HT1080 (cell line): ENCODE measurements at regions not wholly inside any gene's neighbourhood (a gene's known extent, or its start where the extent isn't known, plus 50 kb on each side); places are given as distances from the start of the nearest gene placed in this dataset.

Experiments used
- DNase-seq: peaks from one replicate; pipeline ENCODE4 v3.0.0-alpha.2; 2015; ENCODE audit warnings: low read depth

DNA sequence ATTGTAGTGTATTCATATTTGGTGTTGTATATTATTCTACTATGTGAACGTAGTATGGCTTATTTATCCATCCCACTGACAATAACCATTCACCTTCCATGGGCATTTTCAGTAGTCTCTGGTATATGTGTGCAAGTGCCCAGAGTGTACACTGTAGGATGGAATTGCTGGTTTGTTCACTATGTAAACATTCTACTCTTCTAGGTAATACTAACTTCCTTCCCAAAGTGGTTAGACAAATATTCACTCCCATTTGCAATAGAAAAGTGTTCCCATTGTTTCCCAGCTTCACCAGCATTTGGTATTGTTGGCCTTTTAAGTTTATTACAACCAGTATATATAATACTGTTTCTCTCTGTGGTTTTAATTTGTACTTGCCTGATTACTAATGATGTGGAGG, 153.7 kb downstream of the C7orf25 start:
- no peak for DNase-seq

DNA sequence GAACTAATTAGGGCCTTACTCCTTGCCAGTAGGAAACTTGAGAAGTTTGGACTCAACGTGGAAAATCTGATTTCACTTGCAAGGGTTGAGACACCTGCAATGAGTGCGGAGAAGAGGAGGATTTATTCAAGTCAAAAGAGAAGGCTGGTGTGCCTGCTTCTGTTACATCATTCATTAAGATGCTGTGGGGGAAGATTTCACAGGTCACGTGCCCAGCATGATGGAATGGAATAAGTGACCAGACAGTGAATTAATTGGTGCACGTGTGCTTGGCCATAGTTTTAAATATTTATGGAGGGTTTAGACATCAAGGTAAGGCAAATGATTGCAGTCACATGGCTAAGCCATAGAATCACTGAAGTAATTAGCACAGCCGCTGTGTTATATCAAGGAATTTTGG, 155.0 kb downstream of the C7orf25 start:
- no peak for DNase-seq

DNA sequence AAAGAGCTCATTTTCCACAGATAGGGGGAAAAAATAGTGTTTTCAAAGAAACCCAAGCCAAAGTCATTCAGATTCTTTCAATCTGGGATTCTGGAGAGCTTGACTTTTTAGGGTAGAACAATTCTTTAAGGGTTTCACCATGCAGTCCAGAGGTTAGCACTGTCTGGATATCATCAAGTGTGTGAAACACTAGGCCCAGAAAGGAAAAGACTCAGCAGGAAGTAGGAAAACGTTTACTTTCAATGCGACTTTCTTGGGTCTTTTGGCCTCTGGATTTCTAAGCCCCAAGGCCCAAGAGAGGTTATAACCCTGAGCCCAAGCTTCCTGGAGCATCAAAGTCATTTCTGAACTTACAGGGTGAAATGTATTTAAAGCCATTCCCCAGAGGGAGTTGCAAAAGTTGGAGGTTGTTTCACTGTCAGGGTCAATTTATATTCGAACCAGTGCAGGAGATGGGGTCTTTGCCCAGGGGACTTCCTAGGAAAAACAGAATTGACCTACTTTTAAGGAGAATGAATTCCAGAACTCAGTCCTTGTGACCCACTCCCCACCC, 158.0 kb downstream of the C7orf25 start:
- no peak for DNase-seq

DNA sequence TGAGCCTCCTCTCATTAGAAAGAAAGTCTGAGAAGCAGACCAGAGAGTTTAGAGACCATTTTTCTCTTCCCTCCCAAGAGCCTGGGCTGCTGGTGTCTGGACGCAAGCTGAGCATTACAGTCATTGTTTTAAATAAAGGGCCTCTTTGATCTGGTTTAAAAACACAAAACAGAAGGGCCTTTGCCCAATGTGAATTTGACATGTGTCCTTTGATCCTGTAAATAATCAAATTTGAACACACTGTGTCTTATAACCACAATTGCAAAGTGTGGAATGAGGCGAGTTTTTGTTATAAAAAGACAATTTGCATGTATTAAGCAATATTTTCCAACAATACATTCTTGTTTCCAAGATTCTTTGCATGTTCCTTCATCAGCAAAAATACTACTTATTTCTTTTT, 158.5 kb downstream of the C7orf25 start:
- DNase-seq = no peak

DNA sequence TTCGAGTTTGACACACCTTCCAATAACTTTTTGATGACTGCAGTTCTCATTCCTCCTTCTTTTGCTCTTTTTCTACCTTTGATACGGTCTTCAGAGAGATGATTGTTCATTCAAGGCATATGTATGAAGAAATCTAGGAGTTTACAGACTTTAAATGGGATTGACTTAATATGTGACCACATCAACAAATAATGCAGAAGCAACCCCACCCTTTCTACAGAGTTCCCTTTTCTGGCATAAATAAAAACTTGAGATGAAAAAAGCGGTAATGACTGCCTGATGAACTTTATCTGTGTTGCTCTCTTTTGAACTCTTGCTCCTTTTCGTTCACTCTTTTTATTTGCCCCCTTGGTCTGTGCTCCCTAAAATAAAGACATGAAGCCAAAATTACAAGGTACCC, 161.7 kb downstream of the C7orf25 start:
- DNase-seq = no peak

DNA sequence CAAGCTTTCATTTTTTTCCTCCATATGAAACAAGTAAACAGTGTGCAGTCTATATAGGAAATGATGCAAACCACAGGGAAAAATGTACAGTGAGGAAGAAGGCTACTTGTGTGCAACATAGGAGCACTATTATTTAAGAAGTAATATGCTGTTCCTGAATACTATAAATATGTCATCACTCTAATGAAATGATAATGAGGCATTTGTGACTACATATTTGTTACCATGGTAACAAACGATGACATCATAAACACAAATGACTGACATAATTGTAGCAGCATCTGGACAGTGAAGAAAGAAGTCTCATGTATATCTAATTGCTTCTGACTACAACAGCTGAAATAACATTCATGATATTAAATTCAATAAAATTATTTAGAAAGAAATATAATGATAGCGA, 164.8 kb downstream of the C7orf25 start:
- DNase-seq = no peak

DNA sequence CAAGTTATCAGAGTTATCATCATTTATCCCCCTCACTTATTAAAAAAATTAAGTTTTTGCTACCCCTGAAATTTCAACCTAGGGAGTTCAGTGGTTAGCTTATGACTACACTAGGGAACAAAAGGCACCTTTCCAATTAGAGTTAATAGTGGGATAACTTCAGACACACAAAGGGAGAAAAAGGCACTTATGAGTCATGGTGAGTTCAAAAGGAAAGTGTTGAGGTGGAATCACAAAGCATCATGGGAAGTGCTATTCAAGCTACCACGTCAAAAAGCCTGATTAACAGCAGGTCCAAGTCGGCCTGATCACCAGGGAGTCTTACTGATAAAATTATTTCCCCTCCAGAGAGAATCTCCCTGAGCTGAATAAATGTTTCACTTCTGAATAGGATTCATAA, 165.7 kb downstream of the C7orf25 start:
- peak; percentile 36 for DNase-seq

DNA sequence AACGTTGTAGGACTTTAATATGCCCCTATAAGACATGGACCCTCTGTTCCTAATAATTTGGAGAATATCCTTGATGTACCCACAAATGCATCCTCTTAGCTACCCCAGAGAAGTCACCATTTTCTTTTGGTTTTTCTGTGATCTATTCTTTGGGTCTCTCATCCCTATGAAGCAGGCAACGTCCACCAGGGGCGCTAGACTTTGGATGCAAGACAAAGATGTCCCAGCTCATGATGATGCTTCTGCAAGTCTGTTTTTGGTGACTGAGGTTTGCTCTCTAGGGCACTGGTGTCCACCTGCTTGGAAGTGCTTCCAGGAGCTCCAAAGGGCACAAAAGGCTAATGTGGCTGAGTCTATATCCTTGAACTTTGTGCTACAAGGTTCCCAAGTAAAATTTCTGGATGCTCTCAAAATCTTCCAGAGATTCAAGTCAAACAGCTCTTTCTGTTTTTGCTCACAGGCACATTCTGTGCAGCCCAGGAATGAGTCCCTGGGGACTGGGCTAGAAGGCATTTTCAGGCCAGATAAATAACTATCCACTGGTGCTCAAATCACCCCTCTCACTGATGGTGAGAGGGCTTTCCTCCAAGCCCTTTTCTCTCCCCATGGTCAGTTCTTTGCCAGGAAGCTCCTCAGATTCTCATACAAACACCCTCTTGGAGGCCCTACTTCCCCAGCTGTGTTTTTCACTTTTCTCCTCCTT, 166.4 kb downstream of the C7orf25 start:
- no peak for DNase-seq

DNA sequence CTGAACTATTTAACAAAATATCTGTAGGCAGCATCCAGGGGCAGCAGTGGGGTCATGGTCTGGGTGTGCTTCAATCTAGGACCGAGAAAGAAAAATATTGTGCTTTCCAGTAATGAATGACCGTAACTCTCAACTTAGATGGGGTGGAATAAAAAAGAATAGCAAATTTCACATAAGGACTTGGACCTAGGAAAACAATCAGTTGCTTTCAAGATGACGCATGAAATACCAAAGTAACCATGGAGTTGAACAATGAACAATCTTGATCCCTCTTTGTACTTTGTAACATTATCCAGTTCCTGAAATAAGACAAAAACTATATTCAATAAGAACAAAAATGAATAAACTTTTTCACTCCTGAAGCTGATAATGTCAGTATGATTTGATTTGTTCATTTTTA, 167.1 kb downstream of the C7orf25 start:
- DNase-seq = no peak

DNA sequence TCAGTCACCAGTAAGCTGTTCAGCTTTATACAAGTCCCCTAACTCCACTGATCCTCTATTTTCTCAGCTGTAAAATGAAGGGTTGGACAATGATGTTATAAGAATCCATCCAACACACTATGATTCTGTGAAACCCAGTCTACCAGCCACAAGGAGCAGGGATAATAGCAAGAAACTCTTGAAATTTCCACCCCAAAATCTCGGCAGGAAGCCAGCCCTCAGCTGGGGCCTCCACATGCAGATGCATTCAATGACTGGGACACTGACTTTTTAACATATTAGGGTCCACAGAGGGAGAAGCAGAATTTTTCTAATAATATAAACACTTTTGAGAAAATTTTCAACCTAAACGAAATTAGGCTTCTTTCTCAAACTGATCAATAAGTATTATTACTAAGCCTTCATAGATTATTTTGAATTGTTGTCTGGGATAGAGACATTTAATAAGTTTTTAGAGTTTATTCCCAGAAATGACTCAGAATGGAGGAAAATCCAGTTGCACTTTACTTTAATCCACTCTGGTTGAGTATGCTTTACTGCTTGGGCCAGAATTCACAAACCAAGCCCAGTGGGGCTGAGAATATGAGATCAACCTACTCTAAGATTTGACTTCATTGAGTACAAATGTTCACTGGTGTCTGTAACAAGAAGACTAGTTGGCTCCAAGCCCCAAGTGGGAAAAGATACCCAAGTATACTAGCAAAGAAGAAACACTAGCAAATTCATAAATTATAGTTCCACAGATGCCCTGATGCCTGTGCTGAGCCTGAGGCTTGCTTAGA, 168.6 kb downstream of the C7orf25 start:
- no peak for DNase-seq

DNA sequence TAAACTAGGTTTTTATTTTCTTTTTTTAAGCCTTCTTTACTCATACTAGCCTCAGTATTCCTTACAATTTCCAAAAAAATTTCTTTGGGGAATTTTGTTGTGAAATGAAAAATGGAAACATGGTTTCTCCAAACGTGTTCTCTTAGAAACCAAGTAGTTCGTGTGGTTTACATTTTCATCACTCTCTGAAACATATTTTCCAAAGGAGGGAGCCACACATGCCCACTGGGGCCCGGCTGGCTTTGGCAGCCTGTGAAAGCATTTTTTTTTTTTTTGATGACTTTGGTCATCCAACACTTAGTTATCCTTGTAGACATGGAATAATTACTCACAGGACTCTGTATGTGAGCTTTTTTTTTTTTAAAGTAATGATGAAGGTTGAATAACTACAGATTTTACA, 169.6 kb downstream of the C7orf25 start:
- no peak for DNase-seq

DNA sequence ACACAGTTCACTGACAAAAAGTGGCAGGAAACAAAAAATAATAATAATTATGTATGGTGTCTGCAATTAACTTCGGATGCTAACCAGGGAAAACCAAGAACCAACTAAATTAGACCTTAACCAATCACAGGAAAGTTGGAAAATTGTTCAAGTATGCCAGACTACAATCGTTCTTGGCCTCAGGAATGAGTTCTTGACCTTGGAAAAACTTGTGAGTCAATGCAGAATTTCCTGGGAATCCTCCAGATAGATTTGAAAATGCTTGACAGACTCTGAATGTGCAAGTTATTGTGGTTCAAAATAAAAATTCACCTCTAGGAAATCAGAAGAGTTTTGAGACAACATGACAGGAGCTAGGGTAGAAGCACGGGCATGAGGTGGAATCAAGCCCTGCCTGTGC, 171.5 kb downstream of the C7orf25 start:
- DNase-seq = no peak

DNA sequence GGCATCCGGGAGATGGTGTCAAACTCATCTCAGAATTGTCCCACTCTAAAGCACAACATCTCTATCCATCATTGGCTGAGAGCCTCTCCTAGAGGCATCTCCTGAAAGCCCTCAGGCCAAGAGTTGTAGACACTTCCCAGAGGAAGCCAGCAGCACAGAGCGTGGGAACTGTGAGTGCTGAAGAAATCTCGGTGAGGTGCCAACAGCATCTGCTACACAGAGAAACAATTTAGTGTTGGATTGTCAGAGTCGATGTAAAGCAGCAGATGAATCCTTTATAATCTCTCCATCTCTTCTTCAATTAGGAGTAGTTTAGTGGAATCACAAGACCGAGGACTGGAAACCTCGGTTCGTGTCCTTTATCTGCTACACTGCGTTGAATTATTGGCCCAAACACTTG, 172.2 kb downstream of the C7orf25 start:
- no peak for DNase-seq

DNA sequence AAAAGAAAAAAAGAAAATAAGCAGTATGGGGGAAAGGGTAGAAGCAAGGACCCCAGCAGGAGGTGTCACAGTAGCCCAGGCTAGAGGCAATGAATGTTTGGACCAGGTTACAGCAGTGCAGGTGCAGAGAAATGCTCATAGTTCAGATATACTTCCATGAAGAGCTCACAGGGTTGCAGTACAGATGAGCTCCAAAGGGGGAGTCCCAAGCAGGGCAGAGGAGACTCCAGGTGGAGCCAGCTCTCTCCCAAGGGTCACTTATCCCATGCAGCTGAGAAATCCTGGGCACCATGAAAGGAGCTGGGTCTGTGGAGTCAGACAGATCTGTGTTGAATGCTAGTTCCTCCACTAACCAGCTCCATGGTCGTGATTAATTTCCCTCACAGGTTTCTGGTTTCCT, 174.9 kb downstream of the C7orf25 start:
- DNase-seq = no peak

DNA sequence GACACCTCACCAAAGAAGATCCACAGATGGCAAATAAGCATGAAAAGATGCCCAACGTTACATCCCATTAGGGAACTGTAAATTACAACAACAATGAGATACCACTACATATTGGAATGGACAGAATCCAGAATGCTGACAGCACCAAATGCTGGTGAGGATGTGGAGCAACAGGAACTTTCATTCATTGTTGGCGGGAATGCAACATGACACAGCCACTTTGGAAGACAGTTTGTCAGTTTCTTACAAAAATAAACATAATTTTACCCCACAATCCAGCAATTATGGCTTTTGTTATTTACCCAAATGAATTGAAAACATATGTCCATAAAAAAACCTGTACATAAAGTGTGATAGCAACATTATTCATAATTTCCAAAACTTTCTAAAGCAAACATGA, 176.8 kb downstream of the C7orf25 start:
- DNase-seq = no peak

DNA sequence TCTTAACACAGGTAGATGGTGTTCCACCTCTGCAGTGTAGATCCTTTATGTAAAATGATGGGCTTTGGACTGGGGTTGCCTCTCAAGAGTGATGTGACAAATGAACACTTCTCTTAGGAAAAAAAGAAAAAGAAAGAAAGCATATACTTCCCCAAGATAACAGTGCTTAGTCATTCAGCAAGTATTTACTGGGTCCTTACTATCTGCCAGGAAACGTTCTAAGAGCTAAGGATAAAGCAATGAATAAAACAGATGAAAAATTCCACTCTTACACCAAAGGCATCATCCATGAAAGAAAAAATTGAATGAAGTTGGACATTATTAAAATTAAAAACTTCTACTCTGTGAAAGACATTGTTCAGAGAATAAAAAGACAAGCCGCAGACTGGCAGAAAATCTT, 177.3 kb downstream of the C7orf25 start:
- DNase-seq = peak; percentile 17

DNA sequence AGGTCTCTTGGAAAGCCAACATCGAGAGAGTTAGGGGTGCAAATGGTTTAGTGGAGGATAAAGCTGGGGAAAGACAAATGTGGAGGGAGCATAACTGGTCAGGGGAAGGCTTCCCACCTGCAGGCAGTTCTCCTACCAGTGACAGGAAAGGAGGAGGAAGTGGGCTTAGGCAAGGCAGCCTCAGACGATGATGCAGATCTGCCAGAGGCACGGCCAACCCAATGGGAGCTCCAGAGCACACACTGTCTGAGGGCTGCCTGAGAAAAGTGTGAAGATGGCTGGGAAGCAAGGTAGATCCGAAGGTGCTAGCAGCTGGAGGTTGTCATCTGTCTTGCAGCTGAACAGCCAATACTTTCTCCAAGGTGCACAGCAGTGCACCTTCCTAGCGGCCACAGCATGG, 178.8 kb downstream of the C7orf25 start:
- no peak for DNase-seq

DNA sequence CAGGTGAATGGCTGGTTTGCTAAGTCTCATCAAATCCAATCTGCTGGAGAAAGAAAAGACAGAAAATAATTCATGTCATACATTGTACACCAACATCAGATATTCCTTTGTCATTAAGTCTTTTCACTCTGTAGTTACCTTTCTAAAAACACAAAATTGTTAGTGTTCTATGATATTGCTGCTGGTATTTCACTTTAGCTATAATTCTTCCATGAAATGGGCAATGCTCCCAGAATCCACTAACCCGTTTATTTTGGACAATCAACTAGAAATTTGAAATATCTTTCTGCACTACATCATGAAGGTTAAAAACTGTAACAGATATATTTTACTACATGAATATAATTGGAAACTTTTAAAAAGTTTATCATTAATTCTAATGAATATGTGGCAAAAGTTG, 181.3 kb downstream of the C7orf25 start:
- DNase-seq = no peak

DNA sequence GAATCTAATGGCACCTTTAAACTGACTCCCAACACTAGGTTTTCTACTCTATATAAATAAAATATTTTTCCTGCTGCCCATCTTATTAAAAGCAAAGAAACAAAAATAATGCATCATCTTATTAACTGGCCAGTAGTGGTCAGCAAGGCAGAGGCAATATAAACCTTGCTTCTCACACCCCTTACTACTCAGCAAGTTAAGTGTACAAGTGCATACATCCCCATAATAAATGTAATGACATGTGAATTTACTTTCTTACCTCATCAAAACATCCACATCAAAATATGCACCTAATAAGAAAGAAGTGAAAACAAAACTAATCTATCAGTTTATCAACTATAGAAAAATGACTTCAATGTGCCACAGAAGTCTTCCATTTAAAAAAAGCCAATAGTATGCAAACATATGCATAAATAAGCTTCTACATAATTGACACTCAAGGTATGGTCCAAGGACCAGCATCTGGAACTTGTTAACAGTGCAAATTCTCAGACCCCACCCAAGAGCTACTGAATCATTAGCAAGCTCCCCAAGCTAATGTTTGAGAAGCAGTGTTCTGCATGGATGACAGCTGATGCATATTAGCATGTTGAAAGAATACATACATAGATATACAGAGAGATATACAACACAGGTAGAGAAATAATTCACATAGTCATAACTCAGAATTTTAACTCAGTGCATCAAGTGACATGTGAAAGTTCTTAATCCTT, 182.7 kb downstream of the C7orf25 start:
- no peak for DNase-seq

DNA sequence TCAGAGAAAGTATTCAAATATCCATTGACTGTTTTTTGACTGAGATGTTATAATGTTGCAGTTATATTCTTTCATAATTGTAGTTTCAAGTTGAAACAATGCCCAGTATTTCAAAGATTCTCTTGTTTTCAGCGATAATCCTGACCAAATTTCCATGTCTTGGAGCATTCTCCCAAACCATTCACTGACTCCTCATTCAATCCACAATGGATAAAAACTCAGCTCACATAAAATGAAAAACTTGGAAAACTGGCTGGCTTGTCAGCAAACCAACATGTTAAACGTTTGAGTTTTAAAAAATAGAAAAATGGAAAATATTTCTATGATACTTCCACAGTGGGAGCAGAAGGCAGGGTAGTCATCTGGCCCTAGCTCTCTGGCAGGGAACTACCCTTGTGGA, 184.4 kb downstream of the C7orf25 start:
- no peak for DNase-seq

DNA sequence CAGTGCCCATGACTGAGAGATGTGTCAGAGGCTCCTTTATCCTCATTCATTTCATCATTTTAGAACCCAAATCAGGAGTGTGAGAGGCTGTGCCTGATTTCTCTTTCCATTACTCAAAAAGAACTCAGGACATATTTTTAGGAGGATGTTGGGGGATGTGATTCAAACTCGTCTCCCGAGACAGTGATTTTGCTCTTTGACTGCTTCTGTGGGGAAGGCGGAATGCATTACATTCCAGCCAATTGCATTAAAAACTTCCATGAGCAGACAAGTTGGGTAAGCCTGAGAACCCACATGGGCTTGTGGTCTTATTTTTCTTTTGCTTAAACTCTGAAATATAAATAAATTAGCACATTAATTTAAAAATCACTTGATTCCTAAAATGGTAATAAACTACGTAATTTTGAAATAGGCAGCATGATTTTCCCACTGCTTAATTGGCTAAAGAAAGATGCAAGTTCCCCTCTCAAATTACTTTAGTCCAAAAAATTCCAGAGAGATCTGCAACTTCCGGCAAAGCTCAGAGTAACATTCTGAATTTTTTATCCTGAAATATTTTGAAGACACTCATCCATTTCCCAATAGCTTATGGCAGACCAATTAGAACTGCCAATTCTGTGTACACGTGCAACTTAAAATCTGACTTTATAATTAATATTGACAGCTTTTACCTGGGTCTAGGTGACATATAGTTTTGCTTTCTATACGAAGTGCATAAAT, 185.6 kb downstream of the C7orf25 start:
- DNase-seq = no peak

DNA sequence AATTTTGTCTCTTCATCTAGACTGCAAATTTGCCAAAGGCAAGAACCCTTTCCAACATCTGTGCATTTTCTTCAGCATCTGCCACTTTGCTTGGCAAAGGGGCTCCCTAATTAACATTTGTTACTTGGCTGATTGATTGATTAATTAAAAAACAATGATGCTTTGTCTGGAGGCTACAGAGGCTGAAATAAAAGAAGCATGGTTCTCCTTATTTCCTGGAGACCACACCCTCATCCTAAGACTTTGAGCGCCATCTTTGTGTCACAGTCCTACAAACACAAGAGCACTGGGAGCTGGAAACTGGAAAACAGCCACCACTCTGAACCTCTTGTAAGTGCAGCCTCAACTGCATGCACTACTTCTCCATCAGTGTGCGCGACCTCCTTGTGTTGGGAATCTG, 189.2 kb downstream of the C7orf25 start:
- DNase-seq = no peak
